Endothelial cell of umbilical vein (primary cell): ENCODE measurements at regions not wholly inside any gene's neighbourhood (a gene's known extent, or its start where the extent isn't known, plus 50 kb on each side); places are given as distances from the start of the nearest gene placed in this dataset.

Experiments
- BruUV-seq: library from RNA; stranded (reverse); fragments of 400-500 nt; replicated peaks from 2 replicates; lab custom pipeline; 2021; lab: Mats Ljungman, UMichigan
- CTCF ChIA-PET: fragments of 300-600, 350-600 bp; sonication (Branson Sonifier 250); formaldehyde crosslinking; loops from one replicate; lab custom pipeline; 2021; ENCODE audit warnings: antibody characterized with exemption, inconsistent platforms; lab: Charles Lee
- POLR2A ChIA-PET: fragments of 300-600, 350-600 bp; sonication (Branson Sonifier 250); formaldehyde crosslinking; loops from one replicate; lab custom pipeline; 2021; ENCODE audit warnings: antibody characterized with exemption, inconsistent platforms; lab: Charles Lee
- DNase-seq: peaks from one replicate; pipeline ENCODE4 v3.0.0-alpha.2; 2011; ENCODE audit warnings: low read depth, low spot score
- FAIRE-seq: peaks from 2 replicates; lab custom pipeline; 2011; peaks lifted over from hg19 to GRCh38; lab: Jason Lieb, UNC
- H2AFZ ChIP-seq: 2 replicates; pipeline ENCODE4 v1.6.0; 2012; ENCODE audit warnings: low read depth, low read length, control low read depth, inconsistent platforms
- H3K27ac ChIP-seq: 2 replicates; pipeline ENCODE4 v1.5.1; 2011; ENCODE audit warnings: low read depth, mild to moderate bottlenecking, control low read depth, low read length, moderate library complexity; ENCODE audit not compliant: insufficient read depth
- H3K27me3 ChIP-seq, 2 experiments: 2 replicates each; pipeline versions ENCODE4 v1.6.0 to v1.6.1; 2011; ENCODE audit warnings: low read length in 2 of 2, mixed read lengths in 1 of 2; ENCODE audit not compliant: control insufficient read depth in 2 of 2, insufficient read depth in 2 of 2
- H3K36me3 ChIP-seq, 2 experiments: 2 replicates in 1 of 2; 3 replicates in 1 of 2; pipeline ENCODE4 v1.5.1; 2011; ENCODE audit warnings: low read length in 2 of 2, mild to moderate bottlenecking in 1 of 2, moderate library complexity in 1 of 2; ENCODE audit not compliant: control insufficient read depth in 2 of 2, insufficient read depth in 2 of 2; ENCODE audit errors: extremely low read depth in 1 of 2
- H3K4me1 ChIP-seq: 3 replicates; pipeline ENCODE4 v1.5.1; 2011; ENCODE audit warnings: mild to moderate bottlenecking, low read length; ENCODE audit not compliant: control insufficient read depth, insufficient read depth; ENCODE audit errors: extremely low read depth
- H3K4me2 ChIP-seq: 2 replicates; pipeline ENCODE4 v1.6.1; 2011; ENCODE audit warnings: low read length, control low read depth, mixed read lengths; ENCODE audit not compliant: insufficient read depth
- H3K4me3 ChIP-seq, 3 experiments: fragments of 200-600 bp in 1 of 3; sonication (generic), shearing (Covaris generic) in 1 of 3; replicated peaks in 1 of 3; 2 replicates each; pipeline ENCODE4 v1.5.1; 2011 to 2016; ENCODE audit warnings: control low read depth in 3 of 3, low read length in 3 of 3, mild to moderate bottlenecking in 2 of 3, inconsistent platforms in 1 of 3, low read depth in 1 of 3, moderate library complexity in 1 of 3; ENCODE audit not compliant: insufficient read depth in 1 of 3
- H3K79me2 ChIP-seq: 2 replicates; pipeline ENCODE4 v1.6.0; 2012; ENCODE audit warnings: low read length, inconsistent platforms; ENCODE audit not compliant: control insufficient read depth, insufficient read depth
- H3K9ac ChIP-seq: replicated peaks from 2 replicates; pipeline ENCODE3; 2011; ENCODE audit warnings: low read length, control low read depth; ENCODE audit not compliant: insufficient read depth; ENCODE audit errors: extremely low read depth
- H3K9me1 ChIP-seq: replicated peaks from 3 replicates; pipeline ENCODE4 v1.6.0; 2011; ENCODE audit warnings: mild to moderate bottlenecking, low read length; ENCODE audit not compliant: control insufficient read depth, insufficient read depth; ENCODE audit errors: extremely low read depth
- H3K9me3 ChIP-seq: replicated peaks from 2 replicates; pipeline ENCODE4 v1.5.1; 2012; ENCODE audit warnings: low read length, inconsistent platforms; ENCODE audit not compliant: control insufficient read depth, insufficient read depth
- H4K20me1 ChIP-seq: replicated peaks from 2 replicates; pipeline ENCODE3; 2011; ENCODE audit warnings: mild to moderate bottlenecking, low read length; ENCODE audit not compliant: control insufficient read depth, insufficient read depth; ENCODE audit errors: extremely low read depth
- FOS ChIP-seq: IDR thresholded peaks from 2 replicates; pipeline ENCODE4 v1.6.1; 2011; ENCODE audit warnings: mild to moderate bottlenecking, low read length, moderate library complexity, borderline replicate concordance; ENCODE audit not compliant: insufficient read depth
- GATA2 ChIP-seq: IDR thresholded peaks from 2 replicates; pipeline ENCODE4 v1.7.0; 2011; ENCODE audit warnings: low read depth, mild to moderate bottlenecking, moderate library complexity, mixed read lengths, low read length; ENCODE audit not compliant: insufficient read length, insufficient read depth
- JUN ChIP-seq: IDR thresholded peaks from 2 replicates; pipeline ENCODE4 v1.6.1; 2011; ENCODE audit warnings: borderline replicate concordance, low read depth; ENCODE audit not compliant: insufficient read length, insufficient read depth
- POLR2A ChIP-seq: IDR thresholded peaks from 2 replicates; pipeline ENCODE4 v1.6.1; 2012; ENCODE audit warnings: low read depth, mild to moderate bottlenecking, control low read depth, low read length
- POLR2AphosphoS5 ChIP-seq: IDR thresholded peaks from 2 replicates; pipeline ENCODE4 v1.6.1; 2012; ENCODE audit warnings: low read depth, mild to moderate bottlenecking, control low read depth, low read length, moderate library complexity; ENCODE audit not compliant: insufficient read depth
- dilution Hi-C: fragments of 300-500 bp; cut with MboI; formaldehyde crosslinking; loops from one replicate; pipeline ENCODE4 v1.15.0; 2019; ENCODE audit warnings: low sequenced_read_pairs; ENCODE audit not compliant: extremely low pct_ligation_motif_present
- intact Hi-C: fragments of 100-400 bp; cut with micrococcal nuclease; formaldehyde crosslinking; loops from one replicate; pipeline ENCODE4 v1.10.0; 2022
- TF ChIP-seq, protein P1 (sequence below): IDR thresholded peaks from 2 replicates; pipeline ENCODE4 v1.6.1; 2011; ENCODE audit not compliant: insufficient read depth, insufficient read length
- TF ChIP-seq, protein P2 (sequence below), 2 donors: IDR thresholded peaks; 1 replicate in 1 of 2; 2 replicates in 1 of 2; pipeline ENCODE4 v1.5.1; 2011; ENCODE audit warnings: low read length in 2 of 2, mild to moderate bottlenecking in 2 of 2, moderate library complexity in 2 of 2, control low read depth in 1 of 2, inconsistent platforms in 1 of 2, low read depth in 1 of 2; ENCODE audit not compliant: insufficient read depth in 1 of 2; ENCODE audit errors: extremely low read depth in 1 of 2

DNA sequence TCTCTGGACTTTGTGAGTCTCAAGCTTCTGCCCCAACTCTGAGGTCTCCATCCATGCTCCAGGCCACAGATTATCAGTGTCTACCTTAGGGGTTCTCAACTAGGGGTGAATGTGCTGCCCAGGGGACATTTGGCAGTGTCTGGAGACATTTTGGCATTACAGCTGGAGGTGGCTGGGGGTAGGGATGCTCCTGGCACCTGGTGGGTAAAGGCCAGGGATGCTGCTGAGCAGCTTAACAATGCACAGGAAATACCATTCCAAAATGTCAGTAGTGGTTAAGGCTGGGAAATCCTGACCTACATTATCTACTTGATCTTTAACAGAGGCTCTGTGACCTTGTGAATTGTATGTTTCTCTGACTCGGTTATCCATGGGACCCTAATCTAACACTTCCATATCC, 67.3 kb upstream of the PALS2 start:
- H3K4me2 ChIP-seq = no peak overlapping the region
- H3K9me1 ChIP-seq = no peaks in the 10 kb centered on the region
- H3K4me3 ChIP-seq = no peak overlapping the region
- ChIA-PET CTCF (interaction anchor here (1.1 kb wide), 1 partner anchor 12 kb away, joined by 3 read pairs; no protein-coding TSS in a partner anchor), POLR2A (no interaction called here)
- DNase-seq (no peak), FAIRE-seq (no peak)
- H3K36me3 ChIP-seq = no peaks in the 10 kb centered on the region
- intact Hi-C loops = no loop called here
- H3K9ac ChIP-seq = no peak overlapping the region
- BruUV-seq = no TSS peak
- H3K27me3 ChIP-seq = no peaks in the 10 kb centered on the region
- no peak overlapping the region for H3K27ac ChIP-seq
- H3K9me3 ChIP-seq = no peaks in the 10 kb centered on the region
- no peaks in the 10 kb centered on the region for H3K79me2 ChIP-seq
- H2AFZ ChIP-seq = no peak overlapping the region
- H4K20me1 ChIP-seq = no peaks in the 10 kb centered on the region
- dilution Hi-C loops = no loop called here
- H3K4me1 ChIP-seq = no peaks in the 10 kb centered on the region
- no peak for TF ChIP-seq JUN
- TF ChIP-seq, protein P1, sequence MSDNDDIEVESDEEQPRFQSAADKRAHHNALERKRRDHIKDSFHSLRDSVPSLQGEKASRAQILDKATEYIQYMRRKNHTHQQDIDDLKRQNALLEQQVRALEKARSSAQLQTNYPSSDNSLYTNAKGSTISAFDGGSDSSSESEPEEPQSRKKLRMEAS = no peak
- TF ChIP-seq, protein P2, sequence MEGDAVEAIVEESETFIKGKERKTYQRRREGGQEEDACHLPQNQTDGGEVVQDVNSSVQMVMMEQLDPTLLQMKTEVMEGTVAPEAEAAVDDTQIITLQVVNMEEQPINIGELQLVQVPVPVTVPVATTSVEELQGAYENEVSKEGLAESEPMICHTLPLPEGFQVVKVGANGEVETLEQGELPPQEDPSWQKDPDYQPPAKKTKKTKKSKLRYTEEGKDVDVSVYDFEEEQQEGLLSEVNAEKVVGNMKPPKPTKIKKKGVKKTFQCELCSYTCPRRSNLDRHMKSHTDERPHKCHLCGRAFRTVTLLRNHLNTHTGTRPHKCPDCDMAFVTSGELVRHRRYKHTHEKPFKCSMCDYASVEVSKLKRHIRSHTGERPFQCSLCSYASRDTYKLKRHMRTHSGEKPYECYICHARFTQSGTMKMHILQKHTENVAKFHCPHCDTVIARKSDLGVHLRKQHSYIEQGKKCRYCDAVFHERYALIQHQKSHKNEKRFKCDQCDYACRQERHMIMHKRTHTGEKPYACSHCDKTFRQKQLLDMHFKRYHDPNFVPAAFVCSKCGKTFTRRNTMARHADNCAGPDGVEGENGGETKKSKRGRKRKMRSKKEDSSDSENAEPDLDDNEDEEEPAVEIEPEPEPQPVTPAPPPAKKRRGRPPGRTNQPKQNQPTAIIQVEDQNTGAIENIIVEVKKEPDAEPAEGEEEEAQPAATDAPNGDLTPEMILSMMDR (IDR thresholded peaks at IDR 0.05; ENCODE audit: extremely low read depth in 1 of 2, insufficient read depth in 1 of 2, low read depth in 1 of 2, low read length in 2 of 2) = no peak
- TF ChIP-seq POLR2A = no peak
- no peak for TF ChIP-seq POLR2AphosphoS5
- no peak for TF ChIP-seq FOS
- TF ChIP-seq GATA2 = no peak
